Peyer's patch (tissue), 4 donors: ENCODE measurements at regions not wholly inside any gene's neighbourhood (a gene's known extent, or its start where the extent isn't known, plus 50 kb on each side); places are given as distances from the start of the nearest gene placed in this dataset.

Experiments
- CTCF ChIP-seq, 6 experiments: fragments of 450-650 bp in 4 of 6; fragments of 200-600 bp in 2 of 6; sonication (generic) in 1 of 6; IDR thresholded peaks; one replicate each; pipeline ENCODE4 v1.5.1; 2017 to 2019; ENCODE audit warnings: antibody characterized with exemption in 6 of 6, mild to moderate bottlenecking in 3 of 6, moderate library complexity in 1 of 6
- POLR2A ChIP-seq, 2 donors: fragments of 450-650 bp; IDR thresholded peaks; one replicate each; pipeline ENCODE4 v1.5.1; 2017; ENCODE audit warnings: antibody characterized with exemption in 2 of 2, mild to moderate bottlenecking in 2 of 2, moderate library complexity in 2 of 2

GRCh38 chr1:112776688-112777087, 61.6 kb upstream of the PPM1J start:
- no peak for TF ChIP-seq CTCF (IDR thresholded peaks at IDR 0.05)
- TF ChIP-seq POLR2A (IDR thresholded peaks at IDR 0.05), result no peak
